GM21381 (cell line): ENCODE measurements at regions not wholly inside any gene's neighbourhood (a gene's known extent, or its start where the extent isn't known, plus 50 kb on each side); places are given as distances from the start of the nearest gene placed in this dataset.

Experiments
- ATAC-seq: cut with Tn5 transposase; IDR thresholded peaks from one replicate; pipeline ENCODE4 v1.9.1; 2021; ENCODE audit warnings: mild to moderate bottlenecking, moderate library complexity; ENCODE audit not compliant: unreplicated experiment

DNA sequence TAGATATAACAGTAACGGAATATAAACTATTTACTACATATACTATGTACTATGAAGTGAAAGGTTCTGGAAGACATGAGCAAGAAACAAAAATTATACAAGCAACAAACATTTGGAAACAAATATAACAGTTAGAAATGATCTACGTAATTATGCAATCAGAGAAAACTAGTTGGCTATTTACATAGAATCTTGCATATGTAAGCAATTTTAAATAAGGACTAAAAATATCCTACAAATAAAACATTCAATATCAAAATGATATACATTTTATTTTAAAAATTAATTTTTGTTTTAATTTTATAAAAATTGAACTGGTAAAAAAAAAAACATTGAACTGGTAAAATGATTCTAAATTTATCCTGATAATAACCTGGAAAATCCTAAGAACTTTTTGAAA is 642.5 kb upstream of the PCDH10 start:
- ATAC-seq, result no peak

- no peak for ATAC-seq
These were observed 635.6 kb upstream of the PCDH10 start for GRCh38 chr4:132513491-132513890.

- no peak for ATAC-seq
These were observed 622.4 kb upstream of the PCDH10 start for GRCh38 chr4:132526652-132527051.

DNA sequence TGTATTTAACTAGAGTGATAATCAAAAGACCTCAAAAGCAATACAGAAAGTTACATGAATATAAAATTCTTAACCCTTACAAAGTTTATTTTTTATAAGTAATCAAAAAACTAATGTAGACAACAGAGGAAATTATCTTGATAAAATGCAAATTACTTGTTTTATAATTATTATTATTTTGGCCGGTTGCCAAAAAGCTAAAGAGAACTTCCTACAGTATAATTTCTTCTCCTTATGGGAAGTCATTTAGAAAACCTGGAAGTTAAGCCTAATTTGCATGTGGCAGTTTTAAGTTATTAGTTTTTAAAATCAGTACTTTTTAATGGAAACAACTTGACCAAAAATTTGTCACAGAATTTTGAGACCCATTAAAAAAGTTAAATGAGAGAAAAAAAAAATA is 621.3 kb upstream of the PCDH10 start:
- no peak for ATAC-seq

- no peak for ATAC-seq
These were observed 618.2 kb upstream of the PCDH10 start for GRCh38 chr4:132530861-132531260.

DNA sequence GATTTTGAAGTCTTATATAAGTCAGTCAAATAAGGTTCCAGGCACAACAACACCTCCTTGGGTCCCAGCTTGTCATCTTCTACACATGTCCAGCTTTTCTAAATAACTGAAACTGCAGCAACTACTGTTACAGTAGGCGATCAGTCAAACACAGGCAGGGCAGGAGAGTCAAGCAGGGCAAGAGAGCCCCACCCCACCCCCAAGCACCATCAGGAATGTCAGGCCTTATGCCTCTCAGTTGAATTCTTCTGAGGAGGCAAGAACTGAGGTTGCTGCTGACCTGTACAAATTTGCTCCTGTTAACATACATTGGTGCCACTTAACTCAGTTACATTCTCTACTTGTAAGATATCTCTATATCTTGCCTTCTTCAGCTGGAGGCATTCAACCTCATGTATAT is 608.8 kb upstream of the PCDH10 start:
- no peak for ATAC-seq

DNA sequence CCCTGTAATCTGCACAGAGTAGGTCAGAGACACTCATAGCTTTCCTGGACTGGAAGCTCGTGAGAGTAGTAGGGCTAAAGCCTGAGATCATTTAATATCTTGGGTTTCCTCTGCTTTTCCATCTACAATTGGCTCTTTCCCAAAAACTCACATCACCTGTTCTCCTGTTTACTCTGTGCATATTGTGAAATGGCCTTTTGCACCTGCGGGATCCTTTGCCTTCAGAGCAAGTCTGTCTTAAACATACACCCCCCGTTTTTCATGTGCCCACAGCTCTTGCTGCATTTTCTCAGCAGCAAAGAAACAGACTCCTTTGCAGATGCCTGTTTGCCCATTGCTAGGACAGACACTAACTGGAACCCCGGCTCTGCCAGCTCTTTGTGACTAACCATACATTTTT is 608.3 kb upstream of the PCDH10 start:
- ATAC-seq, result no peak

- ATAC-seq, result no peak
These were observed 606.9 kb upstream of the PCDH10 start for GRCh38 chr4:132542228-132542627.

DNA sequence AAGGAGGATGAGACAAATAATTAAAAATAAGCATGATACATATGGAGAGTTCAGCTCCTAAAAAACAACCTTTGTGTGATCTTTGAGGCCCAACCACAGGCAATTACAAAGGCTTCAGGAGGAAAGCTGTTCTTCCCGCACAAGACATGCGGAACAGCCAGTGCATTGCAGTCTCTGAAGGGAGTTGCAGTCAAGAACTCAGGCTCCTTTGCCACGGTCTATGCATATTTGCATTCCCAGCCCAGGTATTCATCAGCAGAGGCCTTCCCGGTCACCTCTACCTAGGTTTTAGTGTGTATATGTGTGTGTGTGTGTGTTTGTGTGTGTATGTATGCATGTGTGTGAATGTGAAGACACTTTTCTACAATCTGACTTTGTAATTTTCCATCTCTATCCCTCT is 600.6 kb upstream of the PCDH10 start:
- no peak for ATAC-seq

GRCh38 chr4:132556316-132556715 is 592.8 kb upstream of the PCDH10 start:
- no peak for ATAC-seq

DNA sequence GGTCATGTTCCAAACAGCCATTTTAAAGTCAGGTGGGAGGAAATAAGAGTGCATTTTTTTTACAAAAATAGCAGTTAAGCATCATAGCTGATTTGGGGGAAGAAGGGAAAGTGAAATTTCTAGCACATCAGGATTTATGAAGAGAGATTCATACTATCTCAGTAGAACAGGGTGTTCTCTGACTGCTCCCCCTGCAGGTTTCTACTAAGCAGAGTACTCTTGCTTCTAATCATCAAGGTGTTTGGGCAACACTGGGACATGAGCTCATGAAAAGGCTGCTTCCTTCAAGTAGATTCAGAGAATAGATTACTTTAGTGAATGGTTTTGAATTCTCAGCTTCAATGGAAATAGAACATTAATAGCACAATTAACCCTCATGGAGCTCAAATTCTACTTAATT is 591.4 kb upstream of the PCDH10 start:
- no peak for ATAC-seq

DNA sequence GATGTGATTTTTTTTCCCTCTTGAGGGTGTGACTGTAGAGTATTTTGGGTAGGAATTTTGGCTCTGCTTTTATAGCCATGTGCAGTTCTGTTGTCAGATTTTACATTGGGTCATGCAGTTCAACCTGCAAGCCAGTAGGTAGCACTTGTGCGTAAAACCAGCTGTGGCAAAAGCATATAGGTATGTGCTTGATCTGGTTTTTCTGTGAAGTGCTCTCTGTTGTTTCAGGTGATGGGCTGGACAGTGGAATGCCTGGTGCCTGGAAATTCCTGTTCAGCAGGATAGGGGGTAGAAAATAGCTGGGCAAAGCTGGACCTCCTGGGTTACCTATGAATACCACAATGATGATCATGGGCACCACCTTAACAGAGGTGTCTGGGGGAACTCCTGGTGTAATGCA is 584.2 kb upstream of the PCDH10 start:
- ATAC-seq, result no peak

GRCh38 chr4:132565542-132565941 is 583.6 kb upstream of the PCDH10 start:
- no peak for ATAC-seq

DNA sequence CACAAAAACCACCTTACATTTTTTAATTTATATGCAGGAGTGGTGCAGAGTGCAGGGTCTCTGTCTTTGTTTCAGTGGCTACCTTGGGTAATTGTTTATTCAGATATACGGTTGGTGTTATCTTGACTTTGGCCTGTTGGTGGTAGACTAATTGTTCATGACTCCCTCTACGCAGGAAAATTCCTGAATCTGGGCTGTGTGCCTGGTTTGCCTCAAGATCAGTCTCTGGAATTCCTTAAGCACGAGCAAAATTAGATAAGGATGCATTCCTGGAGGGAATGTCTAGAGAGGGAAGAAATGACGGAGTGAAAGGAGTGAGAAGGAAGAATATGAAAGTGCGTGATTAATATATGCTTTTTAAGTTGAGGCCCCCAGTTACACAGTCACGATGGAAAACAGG is 576.9 kb upstream of the PCDH10 start:
- no peak for ATAC-seq

DNA sequence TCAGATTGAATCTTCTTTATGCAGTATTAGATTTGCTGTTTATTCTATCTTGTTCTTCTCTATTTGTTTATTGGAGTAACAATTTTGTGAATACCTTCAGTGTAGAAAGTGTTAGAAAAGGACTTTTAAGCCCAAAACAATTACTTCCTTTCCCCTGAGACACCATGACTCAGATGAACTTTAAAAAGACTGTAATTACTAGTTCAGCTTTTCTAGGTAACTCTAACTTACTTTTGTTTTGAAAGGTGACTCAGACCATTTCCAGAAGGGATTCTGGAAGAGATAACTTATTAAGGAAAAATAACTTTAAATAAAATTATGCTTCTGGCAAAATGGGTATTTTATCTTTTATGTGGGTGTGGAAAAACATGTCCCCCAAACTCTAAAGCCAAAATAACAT is 561.5 kb upstream of the PCDH10 start:
- no peak for ATAC-seq

DNA sequence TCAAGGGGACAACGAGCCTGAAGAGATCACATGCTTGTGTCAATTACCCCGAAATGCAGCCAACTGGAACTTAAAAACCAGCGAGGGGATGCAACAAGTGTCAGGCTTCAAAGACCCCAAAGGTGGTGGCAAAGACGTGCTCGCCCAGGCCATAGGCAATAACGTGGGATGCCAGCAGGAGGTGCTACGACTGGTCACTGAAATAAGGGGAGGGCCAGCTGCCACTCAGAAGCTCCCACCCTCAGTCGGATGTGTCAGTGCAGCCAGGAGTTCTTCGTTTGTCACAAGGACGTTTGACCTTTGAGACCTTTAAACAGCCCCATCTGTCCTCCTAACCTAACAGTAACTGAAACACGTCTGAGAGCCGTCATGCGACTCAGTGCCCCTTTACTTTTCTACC is 556.8 kb upstream of the PCDH10 start:
- no peak for ATAC-seq

DNA sequence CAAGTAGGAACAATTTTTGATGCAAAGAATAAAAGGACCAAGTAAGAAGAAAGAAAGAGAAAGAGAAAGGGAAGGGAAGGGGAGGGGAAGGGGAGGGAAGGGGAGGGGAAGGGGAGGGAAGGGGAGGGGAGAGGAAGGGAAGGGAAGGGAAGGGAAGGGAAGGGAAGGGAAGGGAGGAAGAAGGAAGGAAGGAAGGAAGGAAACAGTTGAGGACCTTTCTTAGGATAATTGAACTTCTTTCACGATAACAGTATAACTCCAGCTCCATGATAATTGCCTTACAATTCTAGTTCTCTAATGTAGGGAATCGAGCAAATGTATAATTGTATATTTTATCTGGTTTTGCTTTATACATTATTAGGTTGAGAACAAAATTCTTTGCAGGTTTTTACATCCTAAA is 556.2 kb upstream of the PCDH10 start:
- ATAC-seq, result no peak

DNA sequence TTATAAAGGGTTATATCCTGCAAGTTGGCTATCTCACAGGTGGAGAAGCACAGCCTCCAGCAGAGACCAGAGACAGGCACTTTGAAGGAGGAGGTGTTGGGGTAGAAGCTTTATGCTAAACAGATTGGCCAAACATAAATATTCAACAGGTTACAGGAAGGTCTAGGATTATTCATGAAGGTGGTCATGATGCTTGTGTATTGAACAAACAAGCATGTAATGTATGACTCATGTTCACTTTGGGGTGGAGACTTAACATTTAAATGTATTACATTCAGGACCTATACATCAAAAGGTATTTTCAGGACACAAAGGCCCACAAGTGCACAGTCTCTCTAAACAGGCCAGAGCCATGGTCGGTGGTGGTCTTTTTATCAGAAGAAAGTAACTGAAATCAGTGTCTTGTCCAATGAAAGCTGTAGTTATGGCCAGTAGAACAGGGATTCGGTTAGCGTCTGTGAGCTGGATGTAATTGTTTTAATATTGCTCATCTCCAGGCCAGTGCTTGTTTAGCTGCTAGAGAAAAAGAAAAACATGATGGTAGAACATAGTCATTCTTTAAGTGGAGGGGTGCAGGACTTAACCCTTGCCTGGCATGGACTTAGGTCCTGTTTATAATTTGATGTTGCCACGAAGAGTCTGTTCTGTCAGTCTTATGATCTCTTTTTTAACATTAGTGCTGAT is 555.2 kb upstream of the PCDH10 start:
- no peak for ATAC-seq

DNA sequence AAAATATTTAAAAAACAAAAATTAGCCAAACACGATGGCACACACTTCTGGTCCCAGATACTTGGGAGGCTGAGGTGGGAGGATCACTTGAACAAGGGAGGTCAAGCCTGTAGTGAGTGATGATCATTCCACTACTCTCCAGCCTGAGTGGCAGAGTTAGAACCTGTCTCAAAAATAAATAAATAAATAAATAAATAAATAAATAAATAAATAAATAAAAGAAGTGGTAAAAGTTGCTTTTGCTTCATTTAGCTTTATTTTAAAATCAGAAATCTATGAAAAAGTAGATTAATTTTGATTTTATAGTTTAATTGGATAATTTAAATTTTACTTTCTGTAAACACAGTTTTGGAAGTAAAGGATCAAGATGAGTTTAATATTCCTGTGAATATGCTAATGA is 552.9 kb upstream of the PCDH10 start:
- ATAC-seq, result no peak

DNA sequence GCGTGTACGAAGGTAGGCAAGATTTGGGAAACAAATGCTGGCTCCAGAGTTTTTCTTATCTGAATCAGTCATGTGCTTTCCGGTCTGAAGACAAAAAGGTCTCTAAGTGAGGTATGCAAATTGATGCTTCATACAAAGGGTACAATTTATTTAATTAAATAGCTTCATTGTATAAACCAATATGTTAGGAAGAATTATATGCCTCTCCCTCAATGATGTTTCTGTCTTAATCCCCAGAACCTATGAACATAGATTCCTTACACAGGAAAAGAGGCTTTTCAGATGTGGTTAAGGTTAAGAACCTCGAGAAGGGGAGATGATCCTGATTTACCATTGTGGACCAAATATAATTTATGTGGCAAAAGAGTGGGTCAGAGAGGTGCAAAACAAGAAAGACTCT is 543.5 kb upstream of the PCDH10 start:
- no peak for ATAC-seq

GRCh38 chr4:132614682-132615081 is 534.4 kb upstream of the PCDH10 start:
- ATAC-seq, result no peak

GRCh38 chr4:132619968-132620367 is 529.1 kb upstream of the PCDH10 start:
- ATAC-seq, result no peak

GRCh38 chr4:132642016-132642817 is 506.9 kb upstream of the PCDH10 start:
- ATAC-seq, result no peak
